ENCODE measurements at regions not wholly inside any gene's neighbourhood (a gene's known extent, or its start where the extent isn't known, plus 50 kb on each side); places are given as distances from the start of the nearest gene placed in this dataset.

DNA sequence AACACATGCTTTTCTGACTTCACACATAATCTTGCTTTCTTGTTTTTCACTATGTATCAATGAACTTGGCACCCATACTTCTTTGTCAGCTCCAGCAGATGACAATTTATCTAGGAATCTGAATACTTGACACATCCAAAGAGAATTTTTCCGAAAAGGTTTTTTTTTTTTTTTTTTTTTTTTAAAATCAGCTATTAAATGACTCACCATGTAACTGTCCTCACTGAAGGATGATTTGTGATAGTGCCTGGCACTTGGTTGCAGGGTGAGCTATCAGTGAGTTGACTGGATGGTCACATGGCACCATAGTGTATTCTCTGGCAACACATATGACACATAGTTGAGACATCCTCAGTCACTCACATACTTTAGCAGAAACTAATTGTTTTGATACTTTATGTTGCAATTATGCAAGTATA, 133.4 kb upstream of the E2F8 start:
- DNase-seq: no peak

DNA sequence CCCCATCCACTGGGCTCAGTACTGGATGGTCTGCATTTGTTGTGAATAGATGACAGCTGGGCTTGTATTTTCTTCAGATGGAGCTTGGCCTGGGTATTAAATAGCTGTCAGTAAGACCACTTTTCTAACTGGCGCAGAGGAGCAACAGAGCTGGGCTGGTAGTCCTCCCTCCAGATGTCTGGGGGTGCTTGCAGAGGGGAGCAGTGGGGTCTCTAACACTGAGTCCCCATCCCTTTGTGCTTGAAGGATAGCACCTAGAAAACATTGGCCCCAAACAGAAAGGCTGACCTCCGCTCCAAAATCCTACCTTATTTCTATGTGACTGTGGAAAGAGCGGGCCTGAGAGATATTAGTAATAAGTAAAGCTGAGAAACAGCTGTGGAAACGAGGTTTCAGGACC, 131.6 kb upstream of the E2F8 start:
- DNase-seq: no peak

DNA sequence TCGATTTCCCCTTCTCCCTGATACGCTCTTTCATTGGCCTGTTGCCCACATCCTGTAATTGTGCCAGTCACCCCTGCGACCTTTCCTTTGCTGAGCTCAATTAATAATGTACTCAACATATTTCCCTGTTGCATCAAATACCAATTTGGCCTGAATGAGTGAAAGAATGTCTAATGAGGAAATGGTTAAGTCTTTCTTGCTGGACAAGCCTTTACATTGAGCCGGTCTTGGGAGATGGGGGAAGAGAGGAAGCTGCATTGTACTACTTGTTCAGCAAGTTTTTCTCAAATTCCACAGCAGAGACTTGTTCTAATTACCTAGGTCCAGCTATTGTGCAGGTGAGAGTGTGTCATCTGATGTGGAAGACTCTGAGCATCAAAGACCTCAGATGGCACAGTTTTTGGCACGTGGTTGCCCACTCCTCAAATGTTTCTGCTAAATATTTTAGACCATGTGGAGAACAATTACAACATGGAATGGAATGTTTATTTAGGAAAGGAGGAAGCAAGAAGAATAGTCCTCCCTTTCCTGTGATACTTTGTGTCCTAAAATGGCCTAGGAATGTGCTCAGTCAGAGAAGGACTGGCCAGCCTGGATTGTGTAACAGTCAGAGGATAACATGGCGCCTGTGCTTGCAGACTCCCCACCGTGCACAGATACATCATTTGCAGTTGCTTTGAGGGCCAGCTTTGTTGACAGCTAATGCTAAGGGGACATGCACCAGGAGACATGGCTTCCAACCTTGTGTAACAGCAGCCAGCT, 129.5 kb upstream of the E2F8 start:
- DNase-seq: no peak

DNA sequence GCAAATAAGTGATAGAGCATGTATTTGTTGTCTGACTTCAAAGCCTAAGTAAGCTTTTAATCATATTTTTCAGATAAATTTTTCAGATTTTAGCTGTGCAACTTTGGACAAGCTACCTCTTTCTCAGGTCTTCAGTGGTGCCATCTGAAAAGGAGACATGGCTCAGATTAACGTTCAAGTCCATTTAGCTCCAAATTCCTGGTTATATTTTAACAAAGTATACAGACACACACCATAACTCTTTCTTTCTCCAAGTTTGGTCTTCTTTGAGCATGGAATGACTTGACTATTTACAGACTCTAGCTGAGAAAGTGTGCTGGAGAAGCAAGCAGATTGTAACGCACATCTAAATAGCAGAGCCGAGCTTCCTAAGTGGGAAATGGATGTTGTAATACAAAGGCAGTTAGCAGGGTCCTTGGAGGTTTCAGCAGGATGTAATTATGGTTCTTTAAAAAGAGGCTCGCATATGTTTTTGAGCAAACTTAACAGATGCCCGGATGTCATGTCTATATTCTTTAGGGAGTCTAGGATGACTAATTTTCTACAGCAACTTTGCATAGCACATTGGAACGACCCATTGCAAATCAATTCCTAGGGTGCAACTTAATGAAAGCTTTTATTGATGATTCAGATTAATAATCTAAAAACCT, 128.1 kb upstream of the E2F8 start:
- no peak for DNase-seq

DNA sequence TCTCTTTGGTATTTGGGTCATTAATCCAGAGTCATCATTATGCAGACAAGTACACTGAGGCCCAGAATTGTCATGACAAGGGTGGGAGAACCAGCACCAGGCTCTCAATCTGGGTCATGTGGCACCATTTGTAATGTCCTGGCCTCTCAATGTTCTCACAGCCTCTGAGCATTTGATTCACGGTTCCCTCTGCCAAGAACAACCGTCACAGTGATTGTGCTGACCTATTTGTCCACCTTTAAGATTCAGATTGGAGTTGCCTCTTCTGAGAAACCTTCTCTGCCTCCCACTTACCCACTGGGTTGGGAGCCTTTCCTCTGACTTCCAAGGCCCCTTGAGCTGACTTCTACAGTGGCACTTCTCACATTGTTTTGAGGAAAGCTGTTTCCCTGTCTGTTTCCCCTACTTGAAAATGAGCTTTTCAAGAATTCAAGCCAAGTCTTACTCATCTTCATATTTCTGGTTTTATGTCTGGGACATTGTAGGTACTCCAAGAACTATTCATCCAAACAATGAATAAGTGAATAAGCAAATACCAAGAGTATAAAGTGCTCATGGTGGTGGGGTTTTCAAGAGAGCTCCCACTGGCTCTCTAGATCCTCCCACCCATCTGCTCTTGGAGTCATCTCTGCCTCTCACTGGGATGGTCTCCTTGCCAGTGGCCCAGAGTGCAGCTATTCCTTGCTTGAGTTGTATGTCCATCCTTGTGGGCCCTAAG, 126.4 kb upstream of the E2F8 start:
- no peak for DNase-seq

DNA sequence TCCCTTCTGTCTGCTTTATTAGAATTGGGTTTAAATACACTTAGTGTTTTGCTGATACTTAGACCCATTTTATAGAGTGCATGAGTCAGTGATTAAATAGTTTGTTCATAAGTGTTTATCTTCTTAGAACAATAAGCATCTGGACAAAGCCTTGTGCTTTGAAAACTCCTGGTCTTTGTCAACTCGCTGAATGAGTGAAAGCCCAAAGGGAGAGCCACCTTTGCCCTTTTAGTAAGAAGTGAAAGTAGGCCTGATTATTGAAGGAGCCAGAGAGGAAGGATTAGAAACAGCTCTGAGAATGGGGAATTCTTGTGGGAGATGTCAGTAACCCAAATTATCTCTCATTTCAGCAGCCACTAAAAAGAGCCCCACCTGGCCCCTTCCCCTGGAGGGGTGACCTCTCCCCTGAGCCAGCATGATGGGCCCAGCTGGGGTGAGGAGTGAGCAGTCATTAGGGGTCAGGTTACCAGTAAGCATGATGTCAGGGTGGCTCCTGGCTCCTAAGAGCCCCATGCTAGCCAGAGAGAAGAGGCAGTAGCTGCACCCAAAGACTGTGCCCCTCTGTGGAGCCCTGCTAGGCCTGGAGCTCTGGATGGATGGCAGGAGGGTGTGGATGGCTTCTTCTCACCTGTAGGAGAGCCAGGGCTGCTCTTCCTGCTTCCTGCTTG, 125.1 kb upstream of the E2F8 start:
- no peak for DNase-seq

DNA sequence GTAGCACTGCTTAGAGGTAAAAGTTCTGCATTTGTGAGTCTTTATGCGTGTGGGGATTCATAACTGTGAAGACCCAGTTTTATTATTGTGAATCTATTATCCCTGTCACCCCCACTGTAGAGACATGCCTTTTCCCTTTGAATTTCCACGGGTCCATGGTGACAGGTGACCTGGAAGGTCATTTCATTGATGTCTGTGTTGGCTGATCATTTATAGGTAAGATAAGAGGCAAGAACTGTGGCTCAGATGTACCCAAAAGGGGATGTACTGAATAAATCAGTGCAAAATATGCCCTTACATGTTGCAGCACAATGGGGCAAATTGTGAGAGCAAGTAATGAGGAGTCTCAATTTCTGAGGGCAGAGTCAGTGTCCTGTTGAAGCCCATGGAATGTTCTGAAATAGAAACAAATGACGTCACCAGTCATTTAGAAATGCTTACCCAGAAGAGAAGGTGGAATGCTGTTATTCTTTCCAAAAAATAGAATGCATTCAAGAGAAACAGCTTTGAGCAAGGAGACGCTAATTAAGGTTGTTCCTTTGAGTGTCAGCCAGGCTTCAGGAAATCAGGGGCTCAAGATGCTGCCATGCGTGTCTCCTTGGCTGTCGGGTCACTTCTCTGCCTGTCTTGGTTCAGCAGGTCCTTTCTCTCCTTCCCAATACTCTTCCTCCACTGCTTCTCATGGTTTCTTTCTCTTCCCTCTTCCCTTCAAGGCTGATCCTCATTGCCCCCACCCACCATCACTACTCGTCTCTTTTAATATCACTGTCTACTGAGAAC, 118.7 kb upstream of the E2F8 start:
- no peak for DNase-seq

DNA sequence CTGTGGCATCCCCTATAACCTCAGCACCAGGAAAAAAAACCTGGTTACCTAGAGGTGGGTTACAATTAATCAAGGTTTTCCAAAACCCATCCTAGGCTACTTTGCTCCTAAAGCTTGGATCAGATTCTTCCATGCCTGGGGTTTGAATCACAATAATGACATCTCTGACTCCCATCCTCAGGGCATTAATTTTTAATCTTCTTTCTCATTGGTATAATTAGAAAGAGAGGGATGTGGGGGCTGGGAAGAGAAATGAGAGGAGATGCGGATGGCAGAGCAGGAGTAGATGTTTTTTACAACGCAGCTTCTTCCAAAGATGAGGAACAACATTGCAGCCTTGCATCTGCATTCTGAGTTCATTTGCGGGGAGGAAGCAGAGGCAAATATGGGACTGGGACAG, 117.2 kb upstream of the E2F8 start:
- DNase-seq: no peak

DNA sequence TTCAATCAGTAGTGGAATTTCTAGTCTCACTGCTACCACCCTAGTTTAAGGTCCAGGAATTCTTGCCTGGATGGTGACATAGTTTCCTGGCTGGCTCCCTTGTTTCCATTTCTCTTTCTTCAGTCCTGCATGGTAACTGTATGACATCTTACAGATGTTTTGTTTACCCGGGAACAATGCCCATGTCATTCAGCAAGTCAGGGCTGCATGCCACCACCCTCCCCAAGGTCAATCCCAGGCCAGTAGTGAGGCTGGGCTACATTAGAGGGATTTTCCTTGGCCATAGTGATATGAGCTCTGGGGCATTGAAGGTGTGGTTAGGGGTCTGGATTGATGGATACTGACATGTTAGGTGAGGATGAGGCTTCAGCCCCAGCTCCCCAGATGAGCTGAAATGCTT, 114.9 kb upstream of the E2F8 start:
- no peak for DNase-seq

DNA sequence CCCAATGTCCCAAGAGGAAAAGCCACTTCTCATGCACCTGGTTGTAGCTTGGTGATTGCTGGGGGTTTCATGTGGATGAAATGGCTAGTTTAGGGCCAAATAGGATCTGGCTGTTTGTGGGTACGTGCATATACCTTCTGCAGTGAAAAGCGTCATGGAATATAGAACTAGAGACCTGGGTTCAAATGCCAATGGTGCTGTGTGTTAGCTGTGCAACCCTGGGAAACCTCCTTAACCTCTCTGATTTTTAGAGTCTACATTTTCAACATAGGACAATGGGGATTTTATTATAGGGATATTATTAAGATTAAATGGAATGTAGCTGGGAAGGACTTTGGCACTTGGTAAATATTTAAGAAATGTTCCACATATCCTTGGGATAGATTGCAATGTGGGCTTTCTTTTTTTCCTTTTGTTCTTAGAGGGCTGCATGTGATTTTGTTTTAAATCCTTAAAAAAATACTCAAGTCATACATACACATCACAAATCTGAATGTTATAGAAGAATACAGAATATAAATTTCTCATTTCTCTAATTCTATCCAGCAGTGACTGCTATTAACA, 112.6 kb upstream of the E2F8 start:
- no peak for DNase-seq

DNA sequence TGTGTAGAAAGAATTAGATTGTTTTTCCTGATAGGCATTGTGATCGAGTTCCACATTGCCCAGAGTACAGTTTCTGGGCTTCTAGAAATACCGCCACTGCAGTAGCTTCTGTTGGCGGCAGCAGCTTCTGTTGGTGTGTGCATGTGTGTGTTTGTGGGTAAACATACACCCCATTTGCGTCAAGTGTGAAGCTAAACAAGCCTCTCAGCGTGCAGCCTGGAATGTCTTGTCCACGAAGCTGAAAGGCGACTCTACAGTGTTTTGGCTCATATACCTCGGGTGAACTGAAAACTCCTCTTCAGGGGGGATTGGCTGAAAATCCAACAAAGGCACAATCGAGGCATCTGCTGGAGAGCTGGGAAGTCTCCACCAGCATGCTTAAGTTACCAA, 112.0 kb upstream of the E2F8 start:
- no peak for DNase-seq

DNA sequence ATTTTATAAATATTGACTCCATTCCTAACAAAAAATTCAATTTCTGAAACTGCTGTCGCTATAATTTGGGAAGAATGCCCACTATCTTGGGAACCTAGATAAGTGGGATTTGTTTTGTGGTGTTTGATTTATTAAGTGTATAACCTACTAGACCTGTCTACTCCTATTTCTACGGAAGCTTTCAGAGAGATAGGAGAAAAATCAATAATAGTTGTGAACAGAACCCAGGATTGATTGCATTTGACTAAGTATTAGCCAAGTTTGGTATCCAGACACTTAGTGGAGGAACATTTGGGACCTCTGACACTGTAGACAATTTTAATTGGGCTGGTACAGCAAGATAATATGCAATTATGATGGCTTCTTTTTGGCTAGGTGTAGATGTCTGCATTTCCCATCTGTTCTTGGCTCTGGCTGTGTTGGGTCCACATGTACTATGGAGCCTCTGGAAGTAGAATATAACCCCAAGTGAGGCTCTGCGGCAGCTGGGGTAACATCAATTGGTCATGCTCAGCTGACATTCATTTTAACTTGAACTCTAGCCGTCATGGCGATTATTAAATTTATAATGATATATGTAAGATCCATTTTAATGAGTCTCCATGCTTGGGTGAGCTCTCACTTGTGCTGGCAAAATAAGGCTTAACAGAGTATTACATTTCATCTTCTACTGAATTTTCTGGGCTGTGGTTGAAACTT, 111.5 kb upstream of the E2F8 start:
- DNase-seq: no peak

DNA sequence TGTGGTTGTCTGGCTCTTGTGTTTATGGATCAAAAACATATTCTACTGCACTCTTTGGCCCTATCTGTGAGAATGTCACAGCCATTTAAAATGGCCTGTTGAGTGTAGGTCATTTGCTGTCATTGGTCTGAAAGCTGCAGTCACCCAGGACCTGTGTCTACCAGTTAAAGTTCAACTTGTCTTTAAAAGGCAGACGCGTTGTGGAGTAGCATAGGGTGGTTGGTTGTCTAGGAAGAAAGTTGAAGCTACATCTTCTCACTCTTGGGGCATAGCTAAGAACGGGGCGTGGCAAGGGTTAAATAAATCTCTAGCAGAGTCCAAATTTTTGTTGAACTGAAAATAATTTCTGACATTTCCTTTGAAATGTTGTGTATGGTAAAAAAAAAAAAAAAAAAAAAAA, 110.7 kb upstream of the E2F8 start:
- no peak for DNase-seq

DNA sequence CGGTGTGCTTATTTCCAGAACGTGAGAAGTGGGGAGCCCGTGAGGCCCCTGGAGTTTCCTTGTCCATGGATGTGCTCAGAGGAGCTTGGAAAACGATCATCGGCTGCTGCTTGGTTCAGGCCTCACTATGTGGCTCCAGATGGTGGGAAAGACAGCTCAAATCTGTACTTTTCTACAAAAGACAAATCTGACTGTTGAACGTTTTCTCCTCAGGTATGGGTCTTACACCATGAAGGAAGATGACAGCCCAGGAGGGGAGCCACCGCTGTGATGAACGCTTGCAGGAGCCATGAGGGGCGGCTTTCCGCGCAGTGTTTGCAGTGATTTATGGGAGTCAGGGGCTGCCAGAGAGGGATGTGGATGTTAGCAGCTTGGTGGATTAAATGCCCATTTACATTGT, 109.4 kb upstream of the E2F8 start:
- DNase-seq: no peak

DNA sequence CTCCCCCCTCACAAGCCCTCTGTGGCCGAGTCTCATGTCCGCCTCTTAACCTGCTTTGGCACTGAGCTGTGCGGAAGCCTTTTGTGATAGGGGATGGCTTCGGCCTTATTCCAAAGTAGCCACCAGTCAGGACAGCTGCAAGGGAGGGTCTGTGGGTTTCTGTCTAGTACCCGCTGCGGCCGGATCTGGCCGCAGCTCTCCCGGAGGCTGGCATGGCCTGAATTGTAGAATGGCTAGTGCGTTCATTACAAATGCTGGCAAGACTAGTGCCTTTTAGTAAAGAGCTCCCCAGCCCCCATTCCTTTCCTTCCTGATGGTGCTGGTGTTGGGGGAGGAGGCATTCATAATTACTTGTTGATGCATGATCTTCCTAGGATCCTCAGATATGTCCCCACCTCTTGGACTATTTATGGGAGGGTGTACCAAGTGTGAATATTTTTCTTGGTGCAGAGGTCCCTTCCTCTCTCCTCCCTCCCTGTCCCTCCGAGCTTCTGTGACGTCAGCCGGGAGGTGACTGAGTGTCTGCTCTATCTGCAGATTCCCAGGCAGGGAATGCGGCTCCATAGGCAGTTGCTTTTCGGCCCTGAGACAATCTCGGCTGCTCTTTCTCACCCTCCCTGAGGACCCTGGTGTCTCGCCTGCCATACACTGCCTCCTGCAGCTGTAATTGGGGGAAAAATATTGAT, 108.7 kb upstream of the E2F8 start:
- peak in 45 of 58 donors; percentile 8 to 70 (median 36) for DNase-seq

DNA sequence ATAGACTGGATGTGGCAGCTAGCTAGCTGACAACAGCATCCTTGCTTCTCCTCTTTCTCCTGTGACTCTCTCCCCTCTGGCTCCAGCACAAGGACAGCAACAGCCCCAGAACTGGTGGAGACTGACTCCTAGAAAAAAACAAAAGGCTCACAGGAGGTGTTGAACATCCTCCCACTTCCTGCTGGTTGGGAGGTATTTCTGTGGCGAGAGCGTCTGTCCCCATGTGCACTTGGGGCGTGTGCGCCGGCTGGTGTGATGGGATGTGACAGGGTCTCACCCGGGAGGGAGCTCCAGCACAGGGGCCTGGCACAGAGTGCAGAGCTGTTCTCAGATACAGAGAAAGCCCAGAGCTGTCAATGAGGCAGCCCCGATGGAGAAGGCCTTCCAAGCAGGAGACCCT, 107.2 kb upstream of the E2F8 start:
- no peak for DNase-seq

DNA sequence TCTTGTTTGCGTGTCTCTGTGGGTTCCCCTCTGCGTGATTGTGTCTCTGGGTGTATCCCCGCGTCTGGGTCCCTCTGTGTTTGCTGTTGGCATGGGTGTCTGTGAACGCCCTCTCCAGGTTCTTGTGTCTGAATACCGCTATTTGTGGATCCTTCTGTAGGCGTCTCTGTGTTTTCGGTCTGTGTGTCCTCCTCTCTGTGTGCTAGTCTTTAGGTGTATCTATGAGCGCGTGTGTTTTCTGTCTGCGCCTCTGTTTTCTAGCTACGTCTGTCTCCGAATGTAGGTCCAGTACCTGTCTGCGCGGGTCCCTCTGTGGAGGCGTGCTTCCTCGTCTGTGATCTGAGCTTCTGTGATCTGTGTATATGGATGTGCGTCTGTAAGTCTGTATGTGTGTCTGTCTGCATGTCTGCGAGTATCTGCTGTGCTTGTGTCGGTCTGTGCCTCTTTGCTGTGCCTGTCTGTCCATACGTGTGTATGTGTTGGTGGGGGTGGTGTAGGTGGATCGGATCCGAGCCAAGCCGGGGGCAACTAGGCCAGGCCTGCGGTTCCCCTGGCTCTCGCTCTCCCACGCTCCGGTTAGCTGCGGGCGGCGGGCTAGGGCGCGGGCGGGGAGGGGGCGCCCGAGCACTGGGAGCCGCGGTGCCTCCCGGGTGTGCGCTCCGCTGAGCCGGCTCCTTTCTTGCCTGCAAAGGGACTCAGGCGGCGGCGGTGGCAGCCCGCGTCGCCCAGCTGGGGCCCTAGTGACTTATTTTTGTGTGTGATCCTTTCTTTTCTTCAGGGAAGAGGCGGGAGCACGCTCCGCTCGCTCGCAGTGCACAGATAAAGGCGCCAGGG, 105.3 kb upstream of the E2F8 start:
- DNase-seq: peak in 53 of 58 donors; percentile 16 to 79 (median 48)

DNA sequence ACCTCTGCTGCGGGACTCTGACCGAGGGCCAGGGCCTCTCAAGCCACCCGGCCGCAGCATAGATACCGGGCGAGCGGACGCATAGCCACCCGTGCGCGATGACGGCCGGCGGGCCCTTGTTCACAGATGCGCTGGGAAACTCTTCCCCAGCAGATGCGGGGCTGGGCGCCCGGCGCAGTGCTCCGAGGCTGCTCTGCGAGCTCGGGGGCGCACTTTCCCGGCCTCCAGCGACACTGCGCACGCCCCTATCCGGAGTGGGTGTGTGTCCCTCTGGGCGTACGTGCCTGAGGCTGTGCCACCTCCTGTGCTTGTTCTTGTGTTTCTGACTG, 104.7 kb upstream of the E2F8 start:
- peak in 37 of 58 donors; percentile 8 to 72 (median 42) for DNase-seq
